GM19438 (cell line): ENCODE measurements at regions not wholly inside any gene's neighbourhood (a gene's known extent, or its start where the extent isn't known, plus 50 kb on each side); places are given as distances from the start of the nearest gene placed in this dataset.
"Not testable (repeated sequence)": the region's sequence is repeated elsewhere in the genome, so short reads cannot be mapped to it uniquely, and the experiment has no call there.

Experiments
- ATAC-seq: cut with Tn5 transposase; IDR thresholded peaks from one replicate; pipeline ENCODE4 v1.9.1; 2021; ENCODE audit warnings: low read depth; ENCODE audit not compliant: unreplicated experiment

DNA sequence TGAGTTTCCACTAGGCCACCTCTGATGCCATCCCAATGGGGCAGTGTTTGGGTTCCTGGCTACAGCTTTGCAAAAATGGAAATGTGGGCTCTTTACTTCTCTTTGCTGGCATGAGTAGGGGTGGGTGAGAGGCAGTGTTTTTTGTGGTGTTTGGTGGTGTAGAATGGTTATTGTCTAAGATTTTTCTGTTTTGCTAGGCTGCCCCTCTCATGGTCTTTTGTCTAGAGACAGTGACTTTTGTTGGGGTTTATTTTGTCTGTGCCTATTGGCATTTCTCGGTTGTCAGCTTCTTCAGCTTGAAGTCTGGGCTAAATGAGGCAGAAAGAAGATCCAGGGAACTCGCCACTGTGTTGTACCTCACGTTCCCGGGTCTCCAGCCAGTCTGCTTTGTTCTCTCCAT, 112.1 kb downstream of the CENPF start:
- ATAC-seq = no peak

DNA sequence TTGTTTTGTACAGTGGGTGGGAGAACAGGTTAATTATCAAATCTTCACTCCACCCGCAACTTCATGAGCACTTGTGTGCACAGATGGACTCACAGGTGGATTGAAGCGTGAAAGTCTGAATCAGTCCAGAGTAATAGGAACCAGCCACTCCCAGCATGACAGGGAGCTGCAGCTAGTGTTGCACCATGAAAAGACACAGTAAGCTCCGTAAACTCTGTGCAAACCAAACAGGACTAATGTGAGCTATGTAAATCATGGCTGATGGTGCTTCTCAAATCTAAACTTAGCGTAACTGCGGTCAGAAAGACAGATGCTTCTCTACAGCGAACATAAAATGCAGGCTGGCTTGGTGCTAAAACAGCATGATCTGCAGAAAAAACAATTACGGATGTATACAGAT, 114.4 kb downstream of the CENPF start:
- no peak for ATAC-seq

DNA sequence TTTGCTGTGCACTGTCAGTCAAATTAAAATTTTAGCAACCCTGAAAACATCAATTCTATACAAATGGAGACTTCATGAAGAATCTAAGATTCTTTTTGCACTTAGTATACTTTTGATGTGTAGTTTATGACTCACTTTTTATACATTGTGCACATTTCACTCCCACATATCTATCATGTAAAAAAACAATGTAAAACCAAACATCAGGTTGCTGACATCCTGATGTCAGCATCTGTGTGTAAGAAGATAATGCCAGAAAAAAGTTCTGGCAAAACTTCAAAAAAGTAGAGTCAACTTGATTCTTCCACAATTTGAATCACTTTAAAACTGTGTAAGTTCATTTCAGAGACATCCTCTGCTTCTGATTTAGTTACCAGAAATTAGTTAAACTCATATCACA, 115.7 kb downstream of the CENPF start:
- no peak for ATAC-seq

DNA sequence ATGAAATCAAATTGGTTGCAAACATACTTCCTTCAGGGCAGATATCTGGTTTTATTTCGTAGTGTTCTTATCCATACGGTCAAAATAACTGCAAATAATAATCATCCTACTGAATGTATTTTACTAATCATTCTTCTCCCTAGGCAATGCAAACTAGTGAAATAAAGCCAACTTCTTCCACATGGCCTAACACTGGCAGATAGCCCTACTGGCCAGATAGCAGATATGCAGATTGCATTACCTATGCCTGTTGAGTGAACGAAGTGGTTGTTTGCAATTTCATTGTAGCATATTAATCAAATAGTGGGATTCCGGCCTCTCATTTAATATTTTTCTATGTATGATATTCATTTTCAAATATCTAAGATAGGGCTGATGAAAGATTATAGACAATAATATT, 116.2 kb downstream of the CENPF start:
- no peak for ATAC-seq

DNA sequence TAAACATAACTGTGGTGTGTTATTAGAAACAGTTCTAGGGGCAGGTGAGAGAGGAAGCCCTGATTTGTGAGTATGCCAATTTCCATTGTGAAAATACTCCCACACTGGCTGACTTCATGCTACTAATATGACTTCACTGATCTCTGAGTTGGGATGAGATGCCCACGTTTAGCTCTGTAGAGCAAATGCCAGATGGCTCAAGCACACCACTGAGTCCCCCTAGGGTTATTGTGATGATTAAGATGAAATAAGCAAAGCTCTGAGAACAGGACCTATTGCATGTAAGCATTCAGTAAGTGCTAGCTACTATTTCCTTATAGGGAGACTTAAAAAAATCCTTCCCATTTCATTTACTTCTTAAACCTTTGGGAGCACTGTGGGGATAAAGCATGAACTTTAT, 117.6 kb downstream of the CENPF start:
- no peak for ATAC-seq

DNA sequence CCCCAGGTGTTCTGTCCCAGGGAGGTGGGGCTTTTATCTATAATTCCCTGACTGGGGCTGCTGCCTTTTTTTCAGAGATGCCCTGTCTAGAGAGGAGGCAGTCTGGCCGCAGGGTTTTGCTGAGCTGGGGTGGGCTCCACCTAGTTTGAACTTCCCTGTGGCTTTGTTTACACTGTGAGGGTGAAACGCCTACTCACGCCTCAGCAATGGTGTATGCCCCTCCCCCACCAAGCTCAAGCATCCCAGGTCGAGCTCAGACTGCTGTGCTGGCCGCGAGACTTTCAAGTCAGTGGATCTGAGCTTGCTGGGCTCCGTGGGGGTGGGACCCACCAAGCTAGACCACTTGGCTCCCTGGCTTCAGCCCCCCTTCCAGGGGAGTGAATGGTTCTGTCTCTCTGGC, 124.3 kb downstream of the CENPF start:
- ATAC-seq = no peak

DNA sequence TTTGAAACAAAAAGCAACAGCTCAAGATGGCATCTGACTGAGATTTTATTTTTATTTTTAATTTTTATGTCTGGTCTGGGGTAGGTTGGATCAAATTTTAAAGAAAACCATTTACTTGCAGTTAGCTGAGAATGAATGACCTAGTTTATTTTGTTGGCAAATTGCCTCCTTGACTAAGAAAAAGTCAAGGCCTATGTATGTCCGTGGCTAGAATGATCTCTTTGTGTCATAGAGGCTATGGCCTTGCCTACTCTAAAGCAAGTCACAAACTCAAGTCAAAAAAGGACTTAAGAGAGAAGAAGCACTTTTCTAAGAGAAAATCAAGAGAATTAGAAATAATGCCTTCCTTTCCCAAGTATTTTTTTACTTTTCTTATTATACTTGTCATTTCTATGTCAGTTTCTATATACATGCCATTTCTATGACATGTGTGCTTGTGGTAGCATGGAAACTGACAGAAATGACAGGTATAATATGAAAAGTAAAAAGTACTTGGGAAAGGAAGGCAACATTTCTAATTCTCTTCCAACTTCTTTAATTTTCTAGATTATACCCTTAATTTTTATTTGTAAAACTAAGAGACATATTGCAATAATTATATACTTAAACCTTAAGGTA, 136.7 kb downstream of the CENPF start:
- no peak for ATAC-seq

DNA sequence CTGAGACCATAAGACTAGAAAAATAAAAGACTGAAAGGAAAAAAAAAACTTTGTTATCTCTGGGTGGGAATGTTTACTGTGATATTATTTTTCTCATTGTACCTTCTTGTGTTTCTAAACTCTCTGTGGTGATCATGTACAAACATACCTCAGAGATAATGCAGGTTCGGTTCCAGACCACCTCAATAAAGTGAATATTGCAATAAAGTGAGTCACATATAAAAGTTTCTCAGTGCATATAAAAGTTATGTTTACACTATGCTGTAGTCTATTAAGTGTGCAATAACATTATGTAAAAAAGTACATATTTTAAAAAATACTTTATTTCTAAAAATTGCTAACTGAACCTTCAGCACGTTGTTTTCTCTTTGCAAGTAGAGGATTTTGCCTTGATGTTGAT, 137.5 kb downstream of the CENPF start:
- no peak for ATAC-seq

DNA sequence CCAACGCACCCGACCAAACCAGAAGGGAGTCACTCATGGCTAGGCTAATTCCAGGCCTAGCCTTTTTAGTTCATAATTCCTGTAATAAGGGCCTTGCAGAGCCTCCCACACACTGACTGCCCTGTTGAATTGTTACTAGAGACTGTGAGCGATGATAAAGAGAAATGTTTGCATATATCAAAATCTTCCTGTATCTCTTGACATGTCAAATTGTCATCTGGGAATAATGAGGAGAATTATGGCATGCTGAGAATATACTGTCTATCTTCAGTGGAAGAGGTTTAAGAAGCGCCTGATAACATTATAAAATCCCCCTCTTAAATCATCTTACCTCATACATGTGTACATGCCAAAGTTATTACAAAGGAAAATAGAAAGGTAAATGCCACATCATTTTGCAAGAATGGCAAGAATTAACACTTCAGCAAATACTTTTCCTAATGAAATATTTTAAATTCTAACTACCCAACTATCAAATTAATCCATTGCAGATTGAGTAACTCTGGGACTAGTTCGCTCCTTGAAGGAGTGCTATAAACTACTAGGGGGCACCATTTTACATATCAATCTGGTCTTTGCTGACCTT, 144.1 kb downstream of the CENPF start:
- ATAC-seq = no peak

DNA sequence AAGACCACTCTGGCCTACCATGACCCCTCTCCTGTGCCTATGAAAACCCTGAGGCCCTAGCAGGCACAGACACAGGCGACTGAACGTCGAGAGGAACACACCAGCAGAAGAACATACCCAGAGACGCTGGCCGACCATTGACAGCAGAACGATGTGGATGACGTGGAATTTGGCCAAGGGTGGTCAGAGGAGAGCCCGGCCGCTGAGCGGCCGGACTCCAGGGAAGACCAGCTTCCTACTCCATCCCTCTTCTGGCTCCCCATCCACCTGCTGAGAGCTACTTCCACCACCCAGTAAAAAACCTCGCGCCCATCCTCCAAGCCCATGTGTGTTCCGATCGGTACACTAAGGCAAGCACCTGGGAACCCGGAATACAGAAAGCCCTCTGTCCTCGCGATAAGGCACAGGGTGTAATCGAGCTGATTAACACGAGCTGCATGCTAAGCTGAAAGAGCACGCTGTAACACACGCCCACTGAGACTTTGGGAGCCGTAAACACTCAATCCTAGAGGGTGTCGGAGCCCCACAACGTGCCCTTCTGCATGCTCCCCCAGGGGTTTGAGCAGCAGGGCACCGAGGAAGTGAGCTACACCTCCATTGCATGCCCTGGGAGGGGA, 150.3 kb downstream of the CENPF start:
- no peak for ATAC-seq

DNA sequence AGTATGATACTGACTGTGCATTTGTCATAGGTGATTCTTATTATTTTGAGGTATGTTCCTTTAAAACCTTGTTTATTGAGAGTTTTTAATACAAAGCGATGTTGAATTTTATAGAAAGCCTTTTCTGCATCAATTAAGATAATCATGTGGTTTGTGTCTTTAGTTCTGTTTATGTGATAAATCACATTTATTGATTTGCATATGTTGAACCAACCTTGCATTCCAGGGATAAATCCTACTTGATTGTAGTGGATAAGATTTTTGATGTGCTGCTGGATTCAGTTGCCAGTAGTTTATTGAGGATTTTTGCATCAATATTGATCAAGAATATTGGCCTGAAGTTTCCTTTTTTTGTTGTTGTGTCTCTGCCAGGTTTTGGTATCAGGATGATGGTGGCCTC, 158.0 kb downstream of the CENPF start:
- ATAC-seq = no peak

DNA sequence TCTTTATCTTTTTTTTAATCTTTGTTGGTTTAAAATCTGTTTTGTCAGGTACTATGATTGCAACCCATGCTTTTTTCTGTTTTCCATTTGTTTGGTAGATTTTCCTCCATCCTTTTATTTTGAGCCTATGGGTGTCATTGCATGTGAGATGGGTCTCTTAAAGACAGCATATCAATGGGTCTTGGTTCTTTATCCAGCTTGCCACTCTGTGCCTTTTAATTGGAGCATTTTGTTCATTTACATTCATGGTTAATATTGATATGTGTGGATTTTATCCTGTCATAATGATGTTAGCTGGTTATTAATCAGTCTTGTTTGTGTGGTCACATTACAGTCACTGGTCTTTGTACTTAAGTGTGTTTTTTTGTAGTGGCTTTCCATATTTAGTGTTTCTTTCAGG, 159.9 kb downstream of the CENPF start:
- ATAC-seq = no peak

DNA sequence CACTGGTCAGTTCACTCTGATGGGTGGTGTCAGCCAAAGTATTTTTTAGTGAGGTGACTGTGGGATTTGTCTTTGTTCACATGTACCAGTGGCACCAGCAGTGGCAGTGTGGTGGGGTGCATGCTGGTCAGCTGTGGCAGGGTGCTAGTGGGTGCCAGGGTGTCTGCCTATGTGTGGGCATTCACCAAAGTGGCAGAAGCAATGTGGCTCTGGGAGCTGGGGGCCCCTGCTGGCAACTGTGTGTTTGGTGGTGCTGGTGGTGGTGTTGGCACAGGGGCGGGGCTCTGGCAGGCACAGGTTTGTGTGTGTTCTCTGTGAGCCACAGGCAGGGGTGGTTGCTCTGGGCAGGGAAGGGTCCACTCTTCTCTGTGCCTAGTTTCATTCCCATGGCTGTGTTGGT, 161.5 kb downstream of the CENPF start:
- no peak for ATAC-seq

DNA sequence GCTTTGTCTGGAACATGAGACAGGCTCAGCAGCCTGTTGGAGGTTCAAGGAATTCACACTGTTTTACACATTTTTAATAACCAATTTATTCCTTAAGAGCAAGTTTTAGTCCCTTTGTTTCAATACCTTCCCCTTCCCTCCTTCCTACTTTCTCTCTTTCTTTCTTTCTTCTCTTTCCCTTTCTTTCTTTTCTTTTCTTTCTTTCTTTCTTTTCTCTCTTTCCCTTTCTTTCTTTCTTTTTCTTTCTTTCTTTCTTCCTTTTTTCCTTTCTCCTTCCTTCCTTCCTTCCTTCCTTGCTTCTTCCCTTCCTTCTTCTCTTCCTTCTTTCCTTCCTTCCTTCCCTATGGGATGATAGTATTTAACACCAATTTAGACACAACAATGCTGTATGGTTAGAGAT, 164.2 kb downstream of the CENPF start:
- ATAC-seq = no peak

DNA sequence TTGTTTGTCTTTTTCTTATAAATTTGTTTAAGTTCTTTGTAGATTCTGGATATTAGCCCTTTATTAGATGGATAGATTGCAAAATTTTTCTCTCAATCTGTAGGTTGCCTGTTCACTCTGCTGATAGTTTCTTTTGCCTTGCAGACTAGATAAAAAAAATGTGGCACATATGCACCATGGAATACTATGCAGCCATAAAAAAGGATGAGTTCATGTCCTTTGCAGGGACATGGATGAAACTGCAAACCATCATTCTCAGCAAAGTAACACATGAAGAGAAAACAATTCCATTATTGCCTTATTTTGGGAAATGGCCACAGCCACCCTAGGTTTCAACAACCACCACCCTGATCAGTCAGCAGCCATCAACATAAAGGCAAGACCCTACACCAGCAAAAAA, 166.7 kb downstream of the CENPF start:
- ATAC-seq = not testable (repeated sequence)

DNA sequence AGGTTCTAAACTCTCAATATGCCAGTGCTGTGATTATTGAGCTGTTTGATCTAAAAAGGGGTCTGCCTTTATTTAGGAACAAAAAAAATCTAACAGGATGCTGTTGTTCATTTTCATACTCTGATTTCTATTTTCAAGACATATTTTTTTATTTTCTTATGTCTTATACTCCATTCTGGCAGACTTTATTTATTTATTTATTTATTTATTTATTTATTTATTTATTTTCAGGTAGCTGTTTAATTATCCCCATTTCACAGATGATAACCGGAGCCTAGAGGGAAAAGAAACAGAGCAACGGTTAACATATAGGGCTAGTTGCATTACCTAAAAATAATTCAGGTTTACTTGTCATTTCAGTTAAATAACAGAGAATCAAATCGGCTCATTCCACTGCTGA, 174.4 kb downstream of the CENPF start:
- ATAC-seq = no peak

DNA sequence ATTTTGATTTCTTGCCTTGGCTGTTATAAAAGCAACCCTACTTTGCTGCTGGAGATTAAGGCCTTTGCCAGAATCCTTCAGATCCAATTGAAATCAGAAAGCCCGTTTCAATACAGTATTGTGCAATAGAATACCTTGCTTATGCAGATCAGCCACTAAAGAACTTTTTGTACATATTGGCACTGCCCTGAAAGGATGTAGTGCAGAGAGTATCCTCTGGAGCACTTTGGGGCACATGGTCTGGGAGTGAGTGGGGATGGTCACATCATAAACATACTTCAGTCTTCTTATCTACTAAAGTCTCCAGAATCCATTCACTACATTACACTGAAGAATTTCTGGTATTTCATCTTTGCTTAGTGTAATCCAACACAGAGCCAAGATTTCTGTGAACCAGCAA, 189.0 kb downstream of the CENPF start:
- ATAC-seq = no peak

DNA sequence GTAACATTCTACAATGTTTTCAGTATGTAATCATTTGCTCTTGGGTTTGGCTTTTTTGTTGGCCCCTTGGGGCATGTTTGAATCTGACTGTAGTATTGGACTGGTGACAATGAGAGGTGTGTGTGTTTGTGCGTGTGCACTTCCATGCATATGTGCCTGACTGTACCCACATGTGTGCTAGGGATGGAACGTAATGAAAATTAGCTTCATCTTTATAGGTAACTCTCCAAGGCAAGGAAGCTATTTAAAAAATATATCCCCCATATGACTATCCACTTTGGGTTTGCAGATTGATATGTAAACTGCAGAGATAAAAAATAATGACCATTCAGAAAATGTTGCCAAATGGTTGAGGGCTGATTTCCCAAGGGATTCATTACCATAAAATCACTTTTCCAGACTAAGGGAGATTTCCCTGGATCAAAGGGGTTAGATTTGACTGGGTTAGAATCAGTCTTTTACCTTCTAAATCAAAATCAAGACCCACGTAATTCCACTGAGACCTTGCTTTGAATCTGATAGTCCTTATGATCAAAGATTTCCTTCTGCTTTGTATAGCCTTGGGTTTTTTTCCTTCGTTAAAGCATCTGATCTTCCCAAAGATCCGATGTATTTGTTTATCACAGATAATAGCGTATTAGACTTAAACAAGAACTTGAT, 189.7 kb downstream of the CENPF start:
- ATAC-seq = no peak

DNA sequence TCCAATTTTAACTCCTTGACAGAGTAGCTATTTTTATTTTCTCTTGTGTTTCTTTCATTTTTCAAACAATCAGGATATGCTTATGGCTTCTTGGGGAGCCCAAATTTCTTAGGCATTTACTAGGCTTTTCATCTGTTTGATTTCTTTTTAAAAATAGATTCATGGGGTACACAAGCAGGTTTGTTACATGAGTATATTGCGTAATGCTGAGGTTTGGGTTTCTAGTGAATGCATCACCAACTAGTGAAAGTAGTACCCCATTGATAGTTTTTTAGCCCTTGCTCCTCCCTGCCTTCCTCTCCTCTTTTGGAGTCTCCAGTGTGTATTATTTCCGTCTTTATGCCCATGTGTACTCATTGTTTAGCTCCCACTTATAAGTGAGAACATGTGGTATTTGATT, 190.7 kb downstream of the CENPF start:
- no peak for ATAC-seq

DNA sequence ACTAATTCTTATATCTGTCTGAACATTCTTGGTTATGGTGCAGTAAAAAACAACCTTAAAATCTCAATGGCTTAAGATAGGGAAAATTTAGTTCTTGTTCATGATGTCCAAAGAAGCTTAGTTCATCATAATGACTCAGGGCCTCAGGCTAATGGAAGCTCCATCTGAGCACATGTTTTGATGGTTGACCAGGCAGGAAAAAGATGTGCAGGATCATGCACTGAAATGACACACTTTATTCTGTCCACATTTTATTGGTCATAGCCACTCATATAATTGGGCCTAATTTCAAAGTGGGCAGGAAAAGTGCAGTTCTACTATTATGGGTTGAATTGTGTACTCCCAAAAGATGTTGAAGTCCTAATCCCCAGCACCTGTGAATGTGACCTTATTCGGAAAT, 198.2 kb downstream of the CENPF start:
- no peak for ATAC-seq

DNA sequence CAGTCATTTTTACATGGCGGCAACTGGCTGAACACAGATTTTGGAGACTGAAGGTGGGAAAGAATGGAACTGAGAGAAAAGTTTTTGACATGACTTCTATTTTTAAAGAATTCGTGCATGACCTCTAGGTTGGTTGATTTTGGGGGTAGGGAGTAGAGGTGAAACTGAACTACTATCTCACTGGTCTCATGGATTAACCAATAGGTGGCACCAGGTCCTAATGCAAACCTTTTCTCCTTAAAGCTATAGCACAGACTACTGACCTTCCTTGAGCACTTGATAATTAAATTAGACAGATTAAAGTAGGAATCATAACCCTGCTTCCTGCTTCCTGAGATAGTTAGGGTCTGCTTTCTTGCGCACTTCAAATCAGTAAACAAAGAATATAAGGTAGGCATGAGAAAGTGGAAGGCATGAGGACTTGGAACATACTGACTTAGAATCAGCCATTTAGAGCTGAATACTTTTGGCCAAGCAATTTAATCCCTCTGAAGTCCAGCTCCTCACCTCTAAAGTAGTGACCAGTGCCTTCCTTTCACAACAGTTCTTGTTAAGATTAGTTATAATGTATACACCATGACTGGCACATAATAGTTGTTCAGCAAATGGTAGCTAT, 206.0 kb downstream of the CENPF start:
- no peak for ATAC-seq

DNA sequence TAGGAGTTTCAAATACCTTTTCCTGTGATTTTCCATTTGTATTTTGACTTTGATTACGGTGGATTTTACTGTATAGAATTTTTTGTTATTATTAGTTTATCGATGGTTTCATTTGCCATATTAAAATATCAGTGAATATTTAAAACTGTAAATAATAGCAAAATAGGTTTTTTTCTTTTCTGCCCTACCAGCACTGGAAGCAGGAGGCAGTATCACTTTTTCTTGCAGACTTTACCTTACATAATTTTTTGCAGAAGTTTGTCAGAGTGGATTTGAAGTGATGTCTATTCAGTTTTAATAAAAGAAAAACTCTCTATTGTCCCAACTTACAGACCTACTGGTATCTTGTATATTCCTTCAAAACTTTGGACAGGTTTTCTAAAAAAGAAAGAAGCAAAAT, 213.6 kb downstream of the CENPF start:
- ATAC-seq = no peak
